WERI-Rb-1 (cell line): ENCODE measurements at regions not wholly inside any gene's neighbourhood (a gene's known extent, or its start where the extent isn't known, plus 50 kb on each side); places are given as distances from the start of the nearest gene placed in this dataset.

Source experiments
- DNase-seq: peaks from one replicate; pipeline ENCODE4 v3.0.0-alpha.2; 2020
- H3K27ac ChIP-seq: fragments of 250-450 bp; sonication (Bioruptor Pico); 2 replicates; pipeline ENCODE4 v1.5.1; 2020; ENCODE audit warnings: mild to moderate bottlenecking, moderate library complexity
- H3K27me3 ChIP-seq: fragments of 250-450 bp; sonication (Bioruptor Pico); 2 replicates; pipeline ENCODE4 v1.5.1; 2021; ENCODE audit warnings: mild to moderate bottlenecking, low read depth, moderate library complexity; ENCODE audit not compliant: insufficient read depth, severe bottlenecking
- H3K36me3 ChIP-seq: fragments of 250-450 bp; sonication (Bioruptor Pico); 2 replicates; pipeline ENCODE4 v1.5.1; 2020; ENCODE audit warnings: mild to moderate bottlenecking, moderate library complexity
- H3K4me3 ChIP-seq: 2 replicates; pipeline ENCODE4 v1.5.1; 2011; ENCODE audit warnings: low read depth, mild to moderate bottlenecking, control low read depth, low read length
- H3K9me3 ChIP-seq: fragments of 250-450 bp; sonication (Bioruptor Pico); 2 replicates; pipeline ENCODE4 v1.5.1; 2021; ENCODE audit warnings: mild to moderate bottlenecking, moderate library complexity; ENCODE audit not compliant: severe bottlenecking
- CTCF ChIP-seq: IDR thresholded peaks from 2 replicates; pipeline ENCODE4 v1.5.1; 2011; ENCODE audit warnings: low read depth, mild to moderate bottlenecking, control low read depth, inconsistent platforms, low read length

- no peak for TF ChIP-seq CTCF
- no peak for DNase-seq
Measured at GRCh38 chr7:46839651-46840050, 742.3 kb downstream of the TNS3 start.

GRCh38 chr7:46838463-46838862 lies 743.4 kb downstream of the TNS3 start:
- Histone ChIP-seq H3K27ac (no peak overlapping the region), H3K36me3 (no peaks in the 10 kb centered on the region), H3K9me3 (no peaks in the 10 kb centered on the region), H3K4me3 (no peak overlapping the region), H3K27me3 (no peaks in the 10 kb centered on the region)
- no peak for DNase-seq
- no peak for TF ChIP-seq CTCF

More at GRCh38 chr7:46839651-46840050, 742.3 kb downstream of the TNS3 start:
- Histone ChIP-seq H3K27ac (no peak overlapping the region), H3K4me3 (no peak overlapping the region), H3K27me3 (no peaks in the 10 kb centered on the region), H3K36me3 (no peaks in the 10 kb centered on the region), H3K9me3 (no peaks in the 10 kb centered on the region)

GRCh38 chr7:46835556-46835955 lies 746.4 kb downstream of the TNS3 start:
- no peak for TF ChIP-seq CTCF
- H3K4me3 ChIP-seq: no peak overlapping the region
- no peaks in the 10 kb centered on the region for H3K27me3 ChIP-seq
- H3K36me3 ChIP-seq: no peaks in the 10 kb centered on the region
- H3K27ac ChIP-seq: no peak overlapping the region
- no peaks in the 10 kb centered on the region for H3K9me3 ChIP-seq
- no peak for DNase-seq

- DNase-seq: no peak
- no peak overlapping the region for H3K27ac ChIP-seq
- no peaks in the 10 kb centered on the region for H3K27me3 ChIP-seq
- no peak overlapping the region for H3K4me3 ChIP-seq
- no peak for TF ChIP-seq CTCF
- H3K9me3 ChIP-seq: no peaks in the 10 kb centered on the region
- no peaks in the 10 kb centered on the region for H3K36me3 ChIP-seq
Measured at GRCh38 chr7:46834921-46835320, 747.0 kb downstream of the TNS3 start.

GRCh38 chr7:46833197-46833596 lies 748.7 kb downstream of the TNS3 start:
- no peaks in the 10 kb centered on the region for H3K36me3 ChIP-seq
- H3K9me3 ChIP-seq: no peaks in the 10 kb centered on the region
- H3K27me3 ChIP-seq: no peaks in the 10 kb centered on the region
- no peak overlapping the region for H3K27ac ChIP-seq
- no peak for DNase-seq
- no peak for TF ChIP-seq CTCF
- H3K4me3 ChIP-seq: no peak overlapping the region

GRCh38 chr7:46832136-46832535 lies 749.8 kb downstream of the TNS3 start:
- TF ChIP-seq CTCF: no peak
- Histone ChIP-seq H3K4me3 (no peak overlapping the region), H3K27ac (no peak overlapping the region), H3K27me3 (no peaks in the 10 kb centered on the region), H3K36me3 (no peaks in the 10 kb centered on the region), H3K9me3 (no peaks in the 10 kb centered on the region)
- DNase-seq: no peak
